ENCODE measurements at regions not wholly inside any gene's neighbourhood (a gene's known extent, or its start where the extent isn't known, plus 50 kb on each side); places are given as distances from the start of the nearest gene placed in this dataset.

DNA sequence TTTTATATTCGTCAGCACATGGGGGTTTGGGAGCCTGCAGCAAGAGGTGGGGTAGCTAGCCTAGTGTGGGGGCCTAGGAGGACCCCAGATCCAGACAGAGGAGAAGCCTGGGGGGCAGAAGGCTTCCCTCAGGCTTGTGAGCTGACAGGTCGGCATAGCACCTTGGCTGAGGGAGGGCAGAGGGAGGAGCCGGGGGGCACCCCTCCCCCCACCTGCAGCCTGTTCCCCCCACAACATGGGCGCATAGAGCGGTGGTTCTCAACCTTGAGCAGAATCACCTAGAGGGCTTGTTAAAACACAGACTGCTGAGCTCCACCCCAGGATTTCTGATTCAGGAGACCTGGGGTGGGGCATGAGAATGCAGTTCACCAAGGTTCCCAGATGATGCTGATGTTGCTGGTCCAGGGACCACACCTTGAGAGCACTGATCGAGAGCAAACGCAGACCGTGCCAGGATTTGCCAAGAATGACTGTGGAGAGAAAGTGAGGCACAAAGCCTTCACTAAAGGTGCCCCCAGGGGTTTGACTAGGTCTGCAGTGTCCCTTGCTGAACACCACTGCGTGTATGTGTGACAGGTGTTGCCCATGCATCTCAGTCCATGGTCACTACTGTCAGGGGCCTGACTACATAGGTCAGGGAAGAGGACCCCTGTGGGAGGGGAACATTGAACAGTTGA lies 163.3 kb downstream of the MACROH2A1 start:
- intact Hi-C loops (cut with micrococcal nuclease) = no loop called here

- intact Hi-C loops (cut with micrococcal nuclease) = no loop called here
Observed at GRCh38 chr5:135234666-135235401, 164.2 kb downstream of the MACROH2A1 start.

GRCh38 chr5:135234242-135234641 lies 164.8 kb downstream of the MACROH2A1 start:
- intact Hi-C loops (cut with micrococcal nuclease) = no loop called here

- intact Hi-C loops (cut with micrococcal nuclease) = no loop called here
Observed at GRCh38 chr5:135233477-135233876, 165.6 kb downstream of the MACROH2A1 start.

- intact Hi-C loops (cut with micrococcal nuclease) = no loop called here
Observed at GRCh38 chr5:135232958-135233357, 166.1 kb downstream of the MACROH2A1 start.

- intact Hi-C loops (cut with micrococcal nuclease) = no loop called here
Observed at GRCh38 chr5:135231289-135231688, 167.7 kb downstream of the MACROH2A1 start.

DNA sequence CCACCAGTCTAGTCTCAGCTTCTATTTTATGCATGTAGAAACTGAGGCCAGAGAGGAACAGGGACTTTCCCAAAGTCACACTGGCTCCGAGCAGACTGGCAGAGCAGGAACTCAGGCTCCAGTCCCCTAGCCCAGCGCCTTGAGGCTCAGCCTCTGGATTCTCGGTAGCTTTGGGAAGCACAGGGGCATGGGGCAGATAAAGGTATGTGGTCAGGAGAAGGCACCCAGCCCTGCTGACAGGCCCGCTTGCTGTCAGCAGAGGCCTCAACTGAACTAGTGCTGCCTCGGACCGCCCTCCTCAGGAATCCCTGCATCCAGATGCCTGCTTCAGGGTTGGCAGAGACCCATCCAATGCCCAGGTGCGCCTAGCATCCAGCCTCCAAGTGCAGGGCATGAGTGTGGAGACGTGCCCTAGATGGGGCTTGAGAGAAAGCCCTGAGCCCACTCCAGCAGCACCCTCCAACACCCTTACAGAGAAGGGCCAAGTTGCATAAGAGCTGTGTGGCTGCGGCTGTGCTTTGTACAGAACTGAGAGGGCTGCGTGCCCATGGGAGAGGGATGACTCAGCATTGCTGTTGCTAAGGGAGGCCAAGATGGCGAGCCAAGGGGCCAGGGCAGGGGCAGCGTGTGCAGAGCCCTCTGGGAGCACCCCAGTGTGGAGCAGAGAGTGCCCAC lies 168.6 kb downstream of the MACROH2A1 start:
- intact Hi-C loops (cut with micrococcal nuclease) = no loop called here

DNA sequence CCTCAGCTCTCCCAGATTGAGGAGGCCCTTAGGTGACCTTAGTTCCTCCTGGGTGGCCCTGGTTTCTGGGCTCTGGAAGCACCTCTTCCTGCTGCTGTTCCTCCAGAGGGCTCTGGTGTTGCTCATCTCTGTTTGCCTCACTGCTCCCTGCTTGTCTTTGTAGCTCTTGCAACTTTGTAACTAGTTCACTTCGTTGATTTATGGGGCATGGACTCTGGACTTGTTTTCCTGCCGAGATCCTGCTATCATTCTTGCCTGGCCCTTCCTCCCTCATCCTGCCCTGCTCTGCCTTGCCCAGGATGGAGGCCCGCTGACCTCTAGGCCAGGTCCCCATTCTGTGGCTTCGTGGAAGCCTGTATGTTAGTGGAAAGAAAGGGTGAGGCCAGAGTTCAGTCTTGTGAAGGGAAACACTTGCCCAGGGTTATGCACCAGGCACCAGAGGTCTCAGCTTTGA lies 169.3 kb downstream of the MACROH2A1 start:
- intact Hi-C loops (cut with micrococcal nuclease) = no loop called here

- intact Hi-C loops (cut with micrococcal nuclease) = no loop called here
Observed at GRCh38 chr5:135229122-135229521, 169.9 kb downstream of the MACROH2A1 start.

GRCh38 chr5:135228222-135228621 lies 170.8 kb downstream of the MACROH2A1 start:
- intact Hi-C loops (cut with micrococcal nuclease) = no loop called here

GRCh38 chr5:135227064-135228022 lies 171.7 kb downstream of the MACROH2A1 start:
- intact Hi-C loops (cut with micrococcal nuclease) = no loop called here

- intact Hi-C loops (cut with micrococcal nuclease) = no loop called here
Observed at GRCh38 chr5:135225856-135226560, 173.0 kb downstream of the MACROH2A1 start.

- intact Hi-C loops (cut with micrococcal nuclease) = no loop called here
Observed at GRCh38 chr5:135223891-135224625, 175.0 kb downstream of the MACROH2A1 start.

- intact Hi-C loops (cut with micrococcal nuclease) = no loop called here
Observed at GRCh38 chr5:135223404-135223803, 175.6 kb downstream of the MACROH2A1 start.

DNA sequence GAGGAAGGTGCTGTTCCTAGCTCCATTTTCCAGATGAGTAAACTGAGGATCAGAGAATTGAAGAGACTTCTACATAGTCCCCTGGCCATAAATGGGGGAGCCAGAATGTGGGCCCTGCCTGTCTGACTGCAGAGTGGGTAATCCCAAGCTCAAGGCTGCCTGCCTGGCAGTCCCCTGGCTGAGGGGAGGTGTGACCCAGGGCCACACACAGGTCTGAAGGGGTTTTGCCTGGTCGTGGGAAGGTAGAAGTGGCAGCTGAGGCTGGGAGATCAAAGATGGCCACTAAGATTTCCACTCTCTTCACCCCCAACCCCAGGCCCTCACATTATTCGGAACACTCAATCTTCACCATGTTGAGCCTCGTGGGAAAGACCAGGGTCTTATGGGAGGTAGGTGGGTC lies 176.3 kb downstream of the MACROH2A1 start:
- intact Hi-C loops (cut with micrococcal nuclease) = no loop called here

DNA sequence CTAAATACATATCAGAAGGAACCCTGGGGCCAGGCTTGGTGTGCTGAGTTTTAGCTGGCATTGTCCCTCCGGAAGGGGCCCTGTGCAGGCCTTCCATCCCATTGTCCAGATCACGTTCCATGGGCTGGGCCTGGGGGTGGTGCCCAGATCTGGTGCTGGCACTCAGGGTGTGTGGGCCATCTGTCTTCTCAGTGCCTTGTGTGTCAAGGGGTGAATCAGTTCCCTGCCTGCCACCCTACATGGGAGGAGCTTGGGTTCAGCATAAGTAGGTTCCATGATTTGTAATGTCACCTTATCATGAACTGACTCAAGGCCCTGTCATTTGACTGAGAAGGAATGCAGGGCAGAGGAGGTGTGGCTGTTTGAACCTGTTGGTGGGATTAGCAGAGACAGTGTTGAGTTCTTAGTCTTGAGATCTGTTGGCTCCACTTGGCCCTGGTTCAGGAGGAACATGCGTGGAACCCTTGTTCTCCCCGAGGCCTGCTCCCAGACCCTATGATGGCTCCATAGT lies 176.8 kb downstream of the MACROH2A1 start:
- intact Hi-C loops (cut with micrococcal nuclease) = no loop called here

- intact Hi-C loops (cut with micrococcal nuclease) = no loop called here
Observed at GRCh38 chr5:135221696-135222095, 177.3 kb downstream of the MACROH2A1 start.

- intact Hi-C loops (cut with micrococcal nuclease) = no loop called here
Observed at GRCh38 chr5:135221187-135221473, 177.9 kb downstream of the MACROH2A1 start.

GRCh38 chr5:135220394-135221186 lies 178.4 kb downstream of the MACROH2A1 start:
- intact Hi-C loops (cut with micrococcal nuclease) = no loop called here

Data from T-helper 2 cell treated with Interferon-gamma antibody and Interleukin-4, amounts not matched to agents 100 ng/mL and 5 ng/mL, for 36 hours (primary cell).